ENCODE measurements at regions not wholly inside any gene's neighbourhood (a gene's known extent, or its start where the extent isn't known, plus 50 kb on each side); places are given as distances from the start of the nearest gene placed in this dataset.

DNA sequence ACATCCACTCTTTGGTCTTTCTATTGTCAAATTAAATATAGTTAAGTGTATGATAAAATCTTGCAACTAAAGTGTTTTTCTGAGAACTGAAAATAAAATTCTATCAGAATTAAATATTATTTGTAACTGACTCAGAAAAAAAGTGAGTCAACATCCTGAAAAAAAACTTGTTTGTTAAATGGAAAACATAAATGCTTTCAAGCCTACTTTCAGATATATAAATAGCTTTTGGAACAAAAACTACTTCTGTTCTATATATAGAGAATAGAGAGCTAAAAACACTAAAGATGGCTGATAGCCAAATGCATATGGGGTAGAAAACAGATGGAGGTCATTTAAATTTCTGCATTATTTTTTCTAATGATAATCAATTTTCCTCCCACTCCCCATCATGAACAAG, 61.8 kb downstream of the PIK3C2A start:
- DNase-seq (ENCODE audit: unreplicated experiment): no peak
- H3K4me3 Mint-ChIP-seq (ENCODE audit: unreplicated experiment): no peak overlapping the region
- no peaks in the 10 kb centered on the region for H3K4me1 Mint-ChIP-seq (ENCODE audit: insufficient read depth, unreplicated experiment)
- no TSS peak for BruUV-seq (replicated peaks)
- no peak overlapping the region for H3K27ac Mint-ChIP-seq (ENCODE audit: low read depth, unreplicated experiment)
- H3K9me3 Mint-ChIP-seq (ENCODE audit: unreplicated experiment): no peaks in the 10 kb centered on the region
- POLR2A ChIA-PET: no interaction called here
- intact Hi-C loops (cut with micrococcal nuclease): no loop called here
- peaks cover 45% of the 10 kb centered on the region for H3K36me3 Mint-ChIP-seq (ENCODE audit: insufficient read depth, unreplicated experiment)
- no peaks in the 10 kb centered on the region for H3K27me3 Mint-ChIP-seq (ENCODE audit: insufficient read depth, unreplicated experiment)
- no peak for TF ChIP-seq CTCF (IDR thresholded peaks at IDR 0.05; ENCODE audit: unreplicated experiment)
- CTCF ChIA-PET: no interaction called here

DNA sequence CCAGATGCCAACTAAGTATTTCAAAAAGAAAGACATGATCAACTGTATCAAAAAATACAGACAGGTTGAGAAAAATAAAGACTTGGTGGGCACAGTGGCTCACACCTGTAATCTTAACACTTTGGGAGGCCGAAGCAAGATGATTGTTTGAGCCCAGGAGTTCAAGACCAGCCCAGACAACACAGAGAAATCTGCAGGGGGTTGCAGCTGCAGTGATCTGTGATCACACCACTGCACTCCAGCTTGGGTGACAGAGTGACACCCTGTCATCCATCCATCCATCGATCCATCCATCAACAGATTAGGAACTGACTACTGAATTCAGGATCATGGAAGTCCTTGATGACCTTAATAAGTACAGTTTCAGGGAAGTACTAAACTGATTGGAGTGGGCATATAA, 65.0 kb upstream of the RPS13 start:
- BruUV-seq (replicated peaks): no TSS peak
- no peaks in the 10 kb centered on the region for H3K9me3 Mint-ChIP-seq (ENCODE audit: unreplicated experiment)
- H3K36me3 Mint-ChIP-seq (ENCODE audit: insufficient read depth, unreplicated experiment): peaks cover 65% of the 10 kb centered on the region

GRCh38 chr11:17141156-17141555, 63.7 kb upstream of the RPS13 start:
- intact Hi-C loops (cut with micrococcal nuclease): no loop called here
- no peak overlapping the region for H3K27ac Mint-ChIP-seq (ENCODE audit: low read depth, unreplicated experiment)
- H3K36me3 Mint-ChIP-seq (ENCODE audit: insufficient read depth, unreplicated experiment): peaks cover 59% of the 10 kb centered on the region
- no peak for DNase-seq (ENCODE audit: unreplicated experiment)
- ChIA-PET CTCF (no interaction called here), POLR2A (interaction anchor here (0.5 to 0.7 kb wide), 2 partner anchors 30 to 64 kb away, joined by 3 read pairs; partner anchors contain the start of gene RPS13)
- no peaks in the 10 kb centered on the region for H3K27me3 Mint-ChIP-seq (ENCODE audit: insufficient read depth, unreplicated experiment)
- no TSS peak for BruUV-seq (replicated peaks)
- no peak for TF ChIP-seq CTCF (IDR thresholded peaks at IDR 0.05; ENCODE audit: unreplicated experiment)
- no peak overlapping the region for H3K4me3 Mint-ChIP-seq (ENCODE audit: unreplicated experiment)
- no peaks in the 10 kb centered on the region for H3K4me1 Mint-ChIP-seq (ENCODE audit: insufficient read depth, unreplicated experiment)
- no peaks in the 10 kb centered on the region for H3K9me3 Mint-ChIP-seq (ENCODE audit: unreplicated experiment)

More for the DNA sequence above, 65.0 kb upstream of the RPS13 start:
- Mint-ChIP-seq H3K4me3 (ENCODE audit: unreplicated experiment) (no peak overlapping the region), H3K27ac (ENCODE audit: low read depth, unreplicated experiment) (no peak overlapping the region), H3K4me1 (ENCODE audit: insufficient read depth, unreplicated experiment) (no peaks in the 10 kb centered on the region), H3K27me3 (ENCODE audit: insufficient read depth, unreplicated experiment) (no peaks in the 10 kb centered on the region)
- no peak for DNase-seq (ENCODE audit: unreplicated experiment)
- POLR2A ChIA-PET: no interaction called here
- intact Hi-C loops (cut with micrococcal nuclease): no loop called here
- CTCF ChIA-PET: no interaction called here
- no peak for TF ChIP-seq CTCF (IDR thresholded peaks at IDR 0.05; ENCODE audit: unreplicated experiment)

- no TSS peak for BruUV-seq (replicated peaks)
- H3K27ac Mint-ChIP-seq (ENCODE audit: low read depth, unreplicated experiment): no peak overlapping the region
These were observed 61.1 kb upstream of the RPS13 start for GRCh38 chr11:17138562-17138961.

More at GRCh38 chr11:17138562-17138961, 61.1 kb upstream of the RPS13 start:
- Mint-ChIP-seq H3K36me3 (ENCODE audit: insufficient read depth, unreplicated experiment) (peaks cover 60% of the 10 kb centered on the region), H3K4me1 (ENCODE audit: insufficient read depth, unreplicated experiment) (no peaks in the 10 kb centered on the region), H3K27me3 (ENCODE audit: insufficient read depth, unreplicated experiment) (no peaks in the 10 kb centered on the region), H3K4me3 (ENCODE audit: unreplicated experiment) (no peak overlapping the region), H3K9me3 (ENCODE audit: unreplicated experiment) (no peaks in the 10 kb centered on the region)
- POLR2A ChIA-PET: interaction anchor here (0.7 kb wide), 1 partner anchor 862 kb away, joined by 3 read pairs; no protein-coding TSS in a partner anchor
- CTCF ChIA-PET: no interaction called here
- intact Hi-C loops (cut with micrococcal nuclease): no loop called here
- TF ChIP-seq CTCF (IDR thresholded peaks at IDR 0.05; ENCODE audit: unreplicated experiment): no peak
- no peak for DNase-seq (ENCODE audit: unreplicated experiment)
